IPS-NIHi7 (cell line): ENCODE measurements at regions not wholly inside any gene's neighbourhood (a gene's known extent, or its start where the extent isn't known, plus 50 kb on each side); places are given as distances from the start of the nearest gene placed in this dataset.
"Not testable (repeated sequence)": the region's sequence is repeated elsewhere in the genome, so short reads cannot be mapped to it uniquely, and the experiment has no call there.

ENCODE experiments used
- DNase-seq: peaks from one replicate; pipeline ENCODE4 v3.0.0; 2012; ENCODE audit warnings: mixed read lengths; ENCODE audit errors: extremely low spot score

DNA sequence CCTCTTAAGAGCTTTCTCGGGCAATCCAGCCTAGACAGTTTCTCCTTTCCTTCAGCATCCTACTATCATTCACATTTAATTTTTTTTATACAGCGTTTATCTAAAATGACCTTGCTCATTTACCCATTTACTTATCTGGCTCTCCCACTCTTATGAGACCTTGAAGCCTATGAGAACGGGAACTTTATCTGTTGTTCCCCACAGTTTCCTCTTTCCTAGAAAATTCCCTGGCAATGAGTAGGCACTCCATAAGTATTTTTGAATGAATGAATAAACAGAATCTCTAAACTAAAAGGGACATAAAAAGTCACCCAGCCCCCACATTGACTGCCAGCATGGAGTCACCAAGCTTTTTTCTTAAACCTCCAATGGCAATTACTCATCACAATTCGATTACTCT is 353.2 kb downstream of the METTL4 start:
- no peak for DNase-seq

- DNase-seq: no peak
Observed at GRCh38 chr18:2219706-2220105, 351.6 kb downstream of the METTL4 start.

GRCh38 chr18:2222270-2223185 is 348.8 kb downstream of the METTL4 start:
- DNase-seq: no peak

GRCh38 chr18:2223449-2223848 is 347.9 kb downstream of the METTL4 start:
- DNase-seq: no peak

GRCh38 chr18:2223849-2224248 is 347.5 kb downstream of the METTL4 start:
- peak; percentile 22 for DNase-seq

- DNase-seq: no peak
Observed at GRCh38 chr18:2236232-2236631, 335.1 kb downstream of the METTL4 start.

DNA sequence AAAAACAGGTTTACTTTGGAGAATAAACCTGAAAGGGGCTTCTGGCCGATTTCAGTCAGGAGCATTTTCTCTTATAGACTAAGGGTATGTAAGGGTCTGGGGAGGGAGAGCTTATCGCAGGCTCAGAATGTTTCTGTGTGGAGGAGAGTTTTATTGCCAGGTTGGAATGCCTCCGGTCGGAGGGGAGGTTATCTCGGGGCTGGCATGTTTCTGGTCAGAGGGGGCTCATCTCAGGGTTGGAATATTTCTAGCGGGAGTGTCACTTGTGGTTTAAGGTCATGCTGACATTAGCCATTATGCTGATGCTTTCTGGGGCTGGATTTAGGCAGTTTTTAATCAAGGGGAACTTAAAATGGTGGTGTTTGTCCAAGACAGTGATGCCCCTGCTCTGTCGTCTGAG is 333.6 kb downstream of the METTL4 start:
- no peak for DNase-seq

GRCh38 chr18:2240311-2240705 is 331.0 kb downstream of the METTL4 start:
- DNase-seq: no peak

DNA sequence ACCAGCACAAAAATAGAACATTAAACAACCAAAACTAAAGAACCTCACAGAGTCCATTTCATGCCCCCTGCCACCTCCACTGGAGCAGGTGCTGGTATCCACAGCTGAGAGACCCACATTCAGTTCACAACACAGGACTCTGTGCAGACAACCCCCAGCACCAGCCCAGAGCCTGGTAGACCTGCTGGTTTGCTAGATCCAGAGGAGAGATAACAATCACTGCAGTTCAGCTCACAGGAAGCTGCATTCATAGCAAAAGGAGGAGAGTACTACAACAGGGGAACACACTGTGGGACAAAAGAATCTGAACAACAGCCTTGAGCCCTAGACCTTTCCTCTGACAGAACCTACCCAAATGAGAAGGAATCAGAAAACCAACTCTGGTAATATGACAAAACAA is 326.7 kb downstream of the METTL4 start:
- no peak for DNase-seq

DNA sequence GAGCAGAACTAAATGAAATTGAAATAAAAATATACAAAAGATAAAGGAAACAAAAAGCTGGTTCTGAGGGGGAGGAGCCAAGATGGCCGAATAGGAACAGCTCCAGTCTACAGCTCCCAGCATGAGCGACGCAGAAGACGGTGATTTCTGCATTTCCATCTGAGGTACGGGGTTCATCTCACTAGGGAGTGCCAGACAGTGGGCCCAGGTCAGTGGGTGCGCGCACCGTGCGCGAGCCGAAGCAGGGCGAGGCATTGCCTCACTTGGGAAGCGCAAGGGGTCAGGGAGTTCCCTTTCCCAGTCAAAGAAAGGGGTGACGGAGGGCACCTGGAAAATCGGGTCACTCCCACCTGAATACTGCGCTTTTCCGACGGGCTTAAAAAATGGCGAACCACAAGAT is 324.2 kb downstream of the METTL4 start:
- DNase-seq: not testable (repeated sequence)

DNA sequence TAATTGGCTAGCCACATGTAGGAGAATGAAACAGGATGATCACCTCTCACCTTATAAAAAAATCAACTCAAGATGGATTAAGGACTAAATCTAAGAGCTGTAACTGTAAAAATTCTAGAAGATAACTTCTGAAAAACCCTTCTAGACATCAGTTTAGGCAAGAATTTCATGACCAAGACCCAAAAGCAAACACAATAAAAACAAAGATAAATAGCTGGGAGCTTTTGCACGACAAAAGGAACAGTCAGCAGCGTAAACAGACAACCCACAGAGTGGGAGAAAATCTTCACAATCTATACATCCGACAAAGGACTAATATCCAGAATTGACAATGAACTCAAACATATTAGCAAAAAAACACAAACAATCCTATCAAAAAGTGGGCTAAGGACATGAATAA is 316.3 kb downstream of the METTL4 start:
- no peak for DNase-seq

DNA sequence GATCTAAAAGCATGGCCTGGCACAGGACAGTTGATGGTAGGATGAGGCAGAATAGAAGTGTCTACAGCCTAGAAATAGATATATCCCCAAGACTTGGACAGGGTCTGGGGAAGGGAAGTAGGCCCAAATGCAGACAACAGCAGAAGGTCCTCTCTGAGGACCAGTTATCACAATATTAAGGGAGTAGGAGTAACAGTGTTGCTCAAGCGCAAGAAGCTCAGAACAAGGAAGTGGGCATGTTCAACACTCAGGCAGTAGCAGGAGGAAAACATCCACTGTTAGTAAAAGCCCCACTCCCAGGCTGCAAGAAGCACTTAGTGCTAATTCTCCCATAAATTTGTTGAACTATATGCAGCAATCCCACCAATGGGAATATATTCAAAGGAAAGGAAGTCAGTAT is 314.7 kb downstream of the METTL4 start:
- no peak for DNase-seq

DNA sequence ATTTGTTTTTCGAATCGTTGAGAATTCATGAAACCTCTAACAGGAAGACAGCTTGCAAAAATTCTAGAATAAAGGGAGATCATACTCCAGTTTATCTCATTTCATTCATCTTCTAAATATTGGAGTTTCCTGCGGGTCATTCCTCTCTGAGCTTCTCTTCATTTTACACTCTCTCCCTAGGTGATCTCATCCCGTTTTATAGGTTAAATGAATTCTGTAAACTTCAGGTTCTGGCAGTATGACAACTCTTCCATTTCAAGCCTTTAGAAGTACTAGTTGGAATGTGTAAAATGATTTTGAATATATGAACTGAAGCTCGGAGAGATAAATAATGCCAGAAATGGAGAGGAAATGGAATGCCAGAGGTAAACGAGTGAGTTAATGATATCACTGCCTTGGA is 312.4 kb downstream of the METTL4 start:
- no peak for DNase-seq

DNA sequence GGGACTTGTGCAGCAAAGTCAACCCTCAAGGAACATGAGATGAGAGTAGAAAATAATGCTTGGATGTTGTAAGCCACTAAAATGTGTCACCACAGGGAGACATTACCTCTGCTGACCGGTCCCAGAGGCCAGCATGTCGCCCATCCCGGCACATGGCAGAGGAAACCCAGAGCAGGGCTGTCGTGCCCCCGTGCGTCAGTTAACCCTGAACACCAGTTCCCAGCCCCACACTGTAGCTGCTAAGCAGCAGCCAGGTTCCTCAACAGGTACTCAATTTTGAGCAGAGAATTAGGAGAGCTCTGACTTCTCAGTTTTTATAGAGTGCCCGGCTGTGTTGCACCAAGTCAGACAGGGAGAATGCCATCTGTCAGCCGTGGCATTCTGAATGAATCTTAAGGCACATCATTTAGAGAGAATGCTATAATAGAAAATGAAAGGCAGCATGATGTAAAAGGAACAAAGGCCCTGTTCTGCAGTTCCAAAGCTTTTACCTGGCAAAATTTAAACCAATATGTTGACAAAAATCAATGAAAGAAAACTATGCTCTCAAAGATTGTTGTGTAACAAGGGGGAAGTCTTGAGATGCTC is 307.9 kb downstream of the METTL4 start:
- DNase-seq: no peak

GRCh38 chr18:2274613-2275012 is 296.7 kb downstream of the METTL4 start:
- no peak for DNase-seq

GRCh38 chr18:2281086-2281485 is 290.2 kb downstream of the METTL4 start:
- DNase-seq: no peak

GRCh38 chr18:2281523-2282199 is 289.6 kb downstream of the METTL4 start:
- DNase-seq: no peak

GRCh38 chr18:2293109-2293839 is 278.0 kb downstream of the METTL4 start:
- DNase-seq: no peak

DNA sequence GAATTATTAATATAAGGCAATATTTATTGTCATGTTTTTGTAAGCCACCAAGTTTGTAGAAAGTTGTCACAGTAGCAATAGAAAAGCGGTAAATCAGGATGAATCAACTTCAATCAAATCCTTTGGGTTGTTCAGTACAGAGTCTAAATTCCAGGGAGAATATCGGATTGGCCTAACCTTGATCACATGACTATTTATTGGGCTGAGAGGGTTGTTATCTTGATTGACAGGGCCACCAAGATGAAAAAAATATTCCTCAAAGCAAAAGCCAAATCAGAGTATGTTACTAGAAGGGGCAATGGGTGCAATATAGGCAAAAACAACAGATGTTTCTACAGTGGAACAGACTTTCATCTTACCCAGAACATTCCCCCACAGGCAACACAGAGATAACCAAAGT is 270.0 kb downstream of the METTL4 start:
- no peak for DNase-seq

GRCh38 chr18:2302012-2302411 is 269.3 kb downstream of the METTL4 start:
- DNase-seq: no peak

GRCh38 chr18:2302628-2303516 is 268.4 kb downstream of the METTL4 start:
- DNase-seq: no peak
